GM12878 (cell line): ENCODE measurements at regions not wholly inside any gene's neighbourhood (a gene's known extent, or its start where the extent isn't known, plus 50 kb on each side); places are given as distances from the start of the nearest gene placed in this dataset.

Experiments
- ATAC-seq: fragments of 200-7000 bp; cut with Tn5 transposase; 3 replicates; pipeline ENCODE4 v1.9.1; 2020; ENCODE audit warnings: mild to moderate bottlenecking, moderate library complexity
- BruUV-seq: library from RNA; stranded (reverse); fragments of 400-500 nt; replicated peaks from 2 replicates; lab custom pipeline; 2021; lab: Mats Ljungman, UMichigan
- CTCF ChIA-PET: fragments of 300-600 bp; sonication (Branson Sonifier 250); formaldehyde crosslinking; extraction: SDS; loops from one replicate; lab custom pipeline; 2021; ENCODE audit warnings: inconsistent platforms; lab: Yijun Ruan, JAX
- POLR2A ChIA-PET: fragments of 350-600 bp; formaldehyde crosslinking; extraction: SDS; loops from one replicate; lab custom pipeline; 2021; ENCODE audit warnings: inconsistent platforms; lab: Charles Lee
- RAD21 ChIA-PET: fragments of 300-600 bp; sonication (Branson Sonifier 250); formaldehyde crosslinking; loops from one replicate; lab custom pipeline; 2023; ENCODE audit warnings: antibody characterized with exemption; ENCODE audit not compliant: unreplicated experiment; lab: Charles Lee
- SMC1A ChIA-PET: fragments of 300-600 bp; sonication (Branson Sonifier 250); formaldehyde crosslinking; loops from one replicate; lab custom pipeline; 2023; ENCODE audit not compliant: unreplicated experiment, uncharacterized antibody; lab: Charles Lee
- DNase-seq: peaks from one replicate; pipeline ENCODE4 v3.0.0-alpha.2; 2011; ENCODE audit warnings: low read depth, low spot score
- FAIRE-seq: peaks from 3 replicates; lab custom pipeline; 2011; peaks lifted over from hg19 to GRCh38; lab: Jason Lieb, UNC
- H2AFZ ChIP-seq: 2 replicates; pipeline ENCODE4 v1.6.0; 2011; ENCODE audit warnings: low read depth, low read length, control low read depth; ENCODE audit not compliant: control insufficient read depth
- H3K27ac ChIP-seq: 2 replicates; pipeline ENCODE4 v1.5.1; 2011; ENCODE audit warnings: control low read depth; ENCODE audit not compliant: control insufficient read depth, insufficient read depth
- H3K27me3 ChIP-seq, 2 experiments: replicated peaks in 1 of 2; 2 replicates each; pipeline versions ENCODE4 v1.6.0 to v1.6.1; 2011; ENCODE audit warnings: low read length in 1 of 2; ENCODE audit not compliant: control insufficient read depth in 2 of 2, insufficient read depth in 2 of 2
- H3K36me3 ChIP-seq, 2 experiments: 2 replicates each; pipeline ENCODE4 v1.5.1; 2011; ENCODE audit warnings: low read length in 1 of 2; ENCODE audit not compliant: control insufficient read depth in 2 of 2, insufficient read depth in 2 of 2
- H3K4me1 ChIP-seq: 2 replicates; pipeline ENCODE4 v1.6.1; 2011; ENCODE audit warnings: mild to moderate bottlenecking, low read length, moderate library complexity, mixed read lengths; ENCODE audit not compliant: control insufficient read depth, insufficient read depth
- H3K4me2 ChIP-seq: 2 replicates; pipeline ENCODE4 v1.6.0; 2011; ENCODE audit warnings: control low read depth; ENCODE audit not compliant: control insufficient read depth, insufficient read depth
- H3K4me3 ChIP-seq: fragments of 200-600 bp; sonication (generic); 2 replicates; pipeline ENCODE4 v1.5.1; 2016
- H3K79me2 ChIP-seq: 2 replicates; pipeline ENCODE4 v1.6.0; 2011; ENCODE audit warnings: low read length; ENCODE audit not compliant: control insufficient read depth, insufficient read depth
- H3K9ac ChIP-seq: 2 replicates; pipeline ENCODE4 v1.8.0; 2011; ENCODE audit warnings: low read length, control low read depth, mixed read lengths; ENCODE audit not compliant: control insufficient read depth, insufficient read depth
- H3K9me3 ChIP-seq: replicated peaks from 3 replicates; pipeline ENCODE4 v1.5.1; 2011; ENCODE audit warnings: mild to moderate bottlenecking, low read length; ENCODE audit not compliant: control insufficient read depth, insufficient read depth
- H4K20me1 ChIP-seq: 2 replicates; pipeline ENCODE4 v1.6.0; 2011; ENCODE audit not compliant: control insufficient read depth, insufficient read depth
- ATF2 ChIP-seq: IDR thresholded peaks from 2 replicates; pipeline ENCODE4 v1.6.1; 2012; ENCODE audit warnings: low read length, inconsistent platforms
- ELK1 ChIP-seq: IDR thresholded peaks from 2 replicates; pipeline ENCODE4 v1.6.1; 2012; ENCODE audit warnings: low read depth, low read length, improper control_type of control experiment
- EP300 ChIP-seq, 2 experiments: fragments of 150-350 bp in 1 of 2; IDR thresholded peaks; 2 replicates each; pipeline ENCODE4 v1.6.1; 2011 to 2012; ENCODE audit warnings: low read depth in 2 of 2, low read length in 2 of 2, borderline replicate concordance in 1 of 2, improper control_type of control experiment in 1 of 2, inconsistent platforms in 1 of 2; ENCODE audit not compliant: control insufficient read depth in 1 of 2
- FOXM1 ChIP-seq: IDR thresholded peaks from 2 replicates; pipeline ENCODE4 v1.6.1; 2012; ENCODE audit warnings: low read depth, mild to moderate bottlenecking, inconsistent platforms, low read length, moderate library complexity
- MAX ChIP-seq: IDR thresholded peaks from 2 replicates; pipeline ENCODE4 v1.6.1; 2012; ENCODE audit warnings: low read depth, low read length, improper control_type of control experiment
- POLR2AphosphoS5 ChIP-seq: IDR thresholded peaks from 2 replicates; pipeline ENCODE4 v1.6.1; 2011; ENCODE audit warnings: mild to moderate bottlenecking, low read length, inconsistent platforms
- SMAD1 ChIP-seq: fragments of 450-650 bp; IDR thresholded peaks from 2 replicates; pipeline ENCODE4 v1.6.1; 2018; ENCODE audit warnings: mild to moderate bottlenecking, low read depth; ENCODE audit not compliant: partially characterized antibody
- SUPT20H ChIP-seq: IDR thresholded peaks from 2 replicates; pipeline ENCODE4 v1.6.1; 2011; ENCODE audit warnings: low read depth, mild to moderate bottlenecking, low read length, moderate library complexity, borderline replicate concordance; ENCODE audit not compliant: control insufficient read depth
- USF1 ChIP-seq: IDR thresholded peaks from 2 replicates; pipeline ENCODE4 v1.6.1; 2011; ENCODE audit warnings: borderline replicate concordance, low read depth, mild to moderate bottlenecking, moderate library complexity, mixed read lengths, low read length; ENCODE audit not compliant: insufficient read depth; ENCODE audit errors: extremely low read length
- ZBTB11 ChIP-seq: fragments of 450-650 bp; formaldehyde crosslinking; IDR thresholded peaks from 2 replicates; pipeline ENCODE4 v1.5.0; 2022; ENCODE audit warnings: mild to moderate bottlenecking, missing genetic modification characterization
- ZNF622 ChIP-seq: fragments of 450-650 bp; IDR thresholded peaks from 2 replicates; pipeline ENCODE4 v1.6.1; 2017; ENCODE audit warnings: mild to moderate bottlenecking, inconsistent platforms
- ZNF687 ChIP-seq: fragments of 450-650 bp; IDR thresholded peaks from 2 replicates; pipeline ENCODE4 v1.6.1; 2017; ENCODE audit warnings: mild to moderate bottlenecking, moderate library complexity
- WGBS: methylation state at CpG from one replicate; pipeline ENCODE4 v1.1.6; 2016; ENCODE audit warnings: low lambda C conversion rate; ENCODE audit not compliant: insufficient replicate concordance, insufficient coverage; ENCODE audit errors: missing lambda C conversion rate; 5-methylcytosine and 5-hydroxymethylcytosine counted together
- in situ Hi-C: fragments of 300-500 bp; cut with MboI; formaldehyde crosslinking; loops from 9 replicates; pipeline ENCODE4 v1.14.3; 2018; ENCODE audit warnings: mixed read lengths
- intact Hi-C: fragments of 100-400 bp; cut with micrococcal nuclease; formaldehyde crosslinking; loops from one replicate; pipeline ENCODE4 v1.14.2; 2022; ENCODE audit not compliant: unreplicated experiment

GRCh38 chr2:105596411-105596921 is 148.2 kb upstream of the NCK2 start:
- H2AFZ ChIP-seq = no peak overlapping the region
- ATAC-seq (no peak), DNase-seq (no peak), FAIRE-seq (no peak)
- ChIA-PET SMC1A (interaction anchor here (0.6 kb wide), 1 partner anchor 9 kb away, joined by 3 read pairs; no protein-coding TSS in a partner anchor), CTCF (no interaction called here), RAD21 (no interaction called here), POLR2A (no interaction called here)
- no peaks in the 10 kb centered on the region for H3K9me3 ChIP-seq
- no peaks in the 10 kb centered on the region for H4K20me1 ChIP-seq
- no peak overlapping the region for H3K4me3 ChIP-seq
- H3K27ac ChIP-seq = no peak overlapping the region
- H3K27me3 ChIP-seq = peaks cover 0 to 1% of the 10 kb centered on the region in 2 experiments; a peak in 1 of 4 replicates
- no peaks in the 10 kb centered on the region for H3K79me2 ChIP-seq
- no TSS peak for BruUV-seq
- 37% methylated on average over 6 of the region's 6 CpGs for WGBS
- no peaks in the 10 kb centered on the region for H3K4me1 ChIP-seq
- intact Hi-C loops = no loop called here
- H3K9ac ChIP-seq = no peak overlapping the region
- H3K36me3 ChIP-seq = no peaks in the 10 kb centered on the region
- in situ Hi-C loops = no loop called here
- H3K4me2 ChIP-seq = no peak overlapping the region
- TF ChIP-seq FOXM1 (no peak), SUPT20H (no peak), MAX (no peak), USF1 (no peak), POLR2AphosphoS5 (no peak), ZBTB11 (no peak), ZNF622 (no peak), ATF2 (no peak), ZNF687 (no peak), EP300 (IDR thresholded peaks at IDR 0.05; ENCODE audit: borderline replicate concordance in 1 of 2, control insufficient read depth in 1 of 2, low read depth in 2 of 2, low read length in 2 of 2) (no peak), ELK1 (no peak), SMAD1 (no peak)
